H9 (cell line): ENCODE measurements at regions not wholly inside any gene's neighbourhood (a gene's known extent, or its start where the extent isn't known, plus 50 kb on each side); places are given as distances from the start of the nearest gene placed in this dataset.

Experiments used
- DNase-seq: peaks from one replicate; pipeline ENCODE4 v3.0.0-alpha.2; 2017
- H2AFZ ChIP-seq: one replicate; pipeline ENCODE4 v1.6.1; 2013; ENCODE audit warnings: mild to moderate bottlenecking, low read length, control low read depth, moderate library complexity
- H2AK5ac ChIP-seq: 2 replicates; pipeline ENCODE4 v1.6.1; 2013; ENCODE audit warnings: low read length, control low read depth, mixed read lengths; ENCODE audit not compliant: insufficient read length
- H2BK120ac ChIP-seq: one replicate; pipeline ENCODE4 v1.6.1; 2013; ENCODE audit warnings: low read depth, mild to moderate bottlenecking, low read length, control low read depth, inconsistent platforms; ENCODE audit not compliant: poor library complexity, severe bottlenecking
- H2BK12ac ChIP-seq: 2 replicates; pipeline ENCODE4 v1.6.1; 2013; ENCODE audit warnings: low read length, control low read depth, mixed read lengths, low read depth; ENCODE audit not compliant: insufficient read length
- H2BK15ac ChIP-seq: 2 replicates; pipeline ENCODE4 v1.6.1; 2013; ENCODE audit warnings: low read depth, low read length, control low read depth
- H2BK20ac ChIP-seq: one replicate; pipeline ENCODE4 v1.6.1; 2013; ENCODE audit warnings: low read depth, mild to moderate bottlenecking, low read length, control low read depth, inconsistent platforms; ENCODE audit not compliant: poor library complexity, severe bottlenecking
- H2BK5ac ChIP-seq: 2 replicates; pipeline ENCODE4 v1.6.1; 2013; ENCODE audit warnings: low read length, control low read depth, mixed read lengths; ENCODE audit not compliant: insufficient read length
- H3K14ac ChIP-seq: 2 replicates; pipeline ENCODE4 v1.6.1; 2013; ENCODE audit warnings: low read length, control low read depth; ENCODE audit not compliant: insufficient read depth
- H3K18ac ChIP-seq: 2 replicates; pipeline ENCODE4 v1.6.1; 2013; ENCODE audit warnings: low read depth, mild to moderate bottlenecking, mixed read lengths, low read length, control low read depth; ENCODE audit not compliant: insufficient read length
- H3K23ac ChIP-seq: 2 replicates; pipeline ENCODE4 v1.6.1; 2013; ENCODE audit warnings: low read length, control low read depth, mixed read lengths, low read depth; ENCODE audit not compliant: insufficient read length
- H3K23me2 ChIP-seq: 2 replicates; pipeline ENCODE4 v1.6.1; 2013; ENCODE audit warnings: low read depth, mild to moderate bottlenecking, mixed read lengths, low read length, control low read depth; ENCODE audit not compliant: insufficient read length, poor library complexity, severe bottlenecking
- H3K27ac ChIP-seq: 2 replicates; pipeline ENCODE4 v1.5.1; 2013; ENCODE audit warnings: low read length, control low read depth, mixed read lengths, low read depth; ENCODE audit not compliant: insufficient read length
- H3K27me3 ChIP-seq: 2 replicates; pipeline ENCODE4 v1.6.1; 2013; ENCODE audit warnings: low read length, control low read depth, inconsistent platforms; ENCODE audit not compliant: insufficient read depth
- H3K4ac ChIP-seq: 2 replicates; pipeline ENCODE4 v1.6.1; 2013; ENCODE audit warnings: low read depth, mild to moderate bottlenecking, control low read depth, inconsistent platforms, low read length, moderate library complexity
- H3K4me1 ChIP-seq: 2 replicates; pipeline ENCODE4 v1.6.1; 2013; ENCODE audit warnings: low read length, control low read depth, inconsistent platforms; ENCODE audit not compliant: insufficient read depth
- H3K4me2 ChIP-seq: 2 replicates; pipeline ENCODE4 v1.6.1; 2013; ENCODE audit warnings: low read length, control low read depth, mixed read lengths; ENCODE audit not compliant: insufficient read length, insufficient read depth
- H3K56ac ChIP-seq: 2 replicates; pipeline ENCODE4 v1.6.1; 2013; ENCODE audit warnings: low read depth, mild to moderate bottlenecking, mixed read lengths, low read length, control low read depth; ENCODE audit not compliant: insufficient read length
- H3K79me1 ChIP-seq: 2 replicates; pipeline ENCODE4 v1.6.1; 2013; ENCODE audit warnings: low read depth, mild to moderate bottlenecking, moderate library complexity, low read length, control low read depth, inconsistent platforms; ENCODE audit not compliant: insufficient read depth, poor library complexity, severe bottlenecking
- H3K79me2 ChIP-seq: 2 replicates; pipeline ENCODE4 v1.6.1; 2013; ENCODE audit warnings: low read length, control low read depth, inconsistent platforms; ENCODE audit not compliant: insufficient read depth
- H3K9ac ChIP-seq: 2 replicates; pipeline ENCODE4 v1.6.1; 2013; ENCODE audit warnings: low read length, control low read depth, mixed read lengths; ENCODE audit not compliant: insufficient read length; ENCODE audit errors: extremely low read depth
- H3K9me3 ChIP-seq: one replicate; pipeline ENCODE4 v1.6.1; 2013; ENCODE audit warnings: low read depth, low read length, inconsistent platforms; ENCODE audit not compliant: control insufficient read depth
- H3T11ph ChIP-seq: one replicate; pipeline ENCODE4 v1.6.1; 2013; ENCODE audit warnings: mild to moderate bottlenecking, low read length, control low read depth, inconsistent platforms
- H4K20me1 ChIP-seq: one replicate; pipeline ENCODE4 v1.6.1; 2013; ENCODE audit not compliant: control insufficient read depth, insufficient read length, insufficient read depth
- H4K5ac ChIP-seq: 2 replicates; pipeline ENCODE4 v1.6.1; 2013; ENCODE audit warnings: low read depth, mild to moderate bottlenecking, mixed read lengths, low read length, control low read depth; ENCODE audit not compliant: insufficient read length
- H4K8ac ChIP-seq: replicated peaks from 2 replicates; pipeline ENCODE4 v1.6.1; 2013; ENCODE audit warnings: low read length, control low read depth, mixed read lengths, low read depth; ENCODE audit not compliant: insufficient read length
- H4K91ac ChIP-seq: 2 replicates; pipeline ENCODE4 v1.6.1; 2013; ENCODE audit warnings: low read depth, mild to moderate bottlenecking, moderate library complexity, mixed read lengths, low read length, control low read depth; ENCODE audit not compliant: insufficient read length
- H3K27ac Mint-ChIP-seq, 3 experiments: 2 replicates in 2 of 3; 3 replicates in 1 of 3; pipeline ENCODE4 v1.8.0; 2020 to 2021; ENCODE audit warnings: mixed read lengths in 3 of 3, mild to moderate bottlenecking in 1 of 3, moderate library complexity in 1 of 3
- H3K27me3 Mint-ChIP-seq: 2 replicates; pipeline ENCODE4 v1.8.0; 2021; ENCODE audit warnings: low read depth, mild to moderate bottlenecking, moderate library complexity, mixed read lengths
- H3K36me3 Mint-ChIP-seq, 3 experiments: 2 replicates in 2 of 3; 3 replicates in 1 of 3; pipeline ENCODE4 v1.8.0; 2020 to 2021; ENCODE audit warnings: low read depth in 3 of 3, mixed read lengths in 3 of 3; ENCODE audit not compliant: insufficient read depth in 1 of 3
- H3K4me1 Mint-ChIP-seq, 2 experiments: 2 replicates each; pipeline ENCODE4 v1.8.0; 2020; ENCODE audit warnings: mixed read lengths in 2 of 2
- H3K4me3 Mint-ChIP-seq, 2 experiments: 2 replicates in 1 of 2; 3 replicates in 1 of 2; pipeline ENCODE4 v1.8.0; 2020 to 2021; ENCODE audit warnings: mild to moderate bottlenecking in 2 of 2, mixed read lengths in 2 of 2, moderate library complexity in 1 of 2
- H3K9me3 Mint-ChIP-seq, 2 experiments: 2 replicates in 1 of 2; 3 replicates in 1 of 2; pipeline ENCODE4 v1.8.0; 2020; ENCODE audit warnings: mild to moderate bottlenecking in 2 of 2, mixed read lengths in 2 of 2, moderate library complexity in 1 of 2
- CTCF ChIP-seq: fragments of 200-600 bp; sonication (generic); conservative IDR thresholded peaks from 3 replicates; pipeline ENCODE4 v1.8.0; 2021; ENCODE audit warnings: antibody characterized with exemption, mild to moderate bottlenecking
- WGBS: extraction: QIAGEN DNeasy Blood & Tissue Kit; methylation state at CpG from one replicate; pipeline ENCODE4 v1.1.7; 2013; ENCODE audit warnings: missing lambda C conversion rate, low lambda C conversion rate, mixed read lengths; ENCODE audit not compliant: insufficient read length; ENCODE audit errors: extremely low coverage; 5-methylcytosine and 5-hydroxymethylcytosine counted together

GRCh38 chr4:127155116-127155515 lies 477.6 kb upstream of the INTU start:
- no peak overlapping the region for H3K4ac ChIP-seq
- WGBS = no CpG with 5 or more reads among the region's 2 CpGs
- no peak for TF ChIP-seq CTCF
- H4K5ac ChIP-seq = no peak overlapping the region
- H3K4me1 ChIP-seq = no peaks in the 10 kb centered on the region
- no peak for DNase-seq
- H2BK15ac ChIP-seq = no peak overlapping the region
- no peaks in the 10 kb centered on the region for H3K27me3 ChIP-seq
- no peak overlapping the region for H2BK20ac ChIP-seq
- H3K9me3 ChIP-seq = no peaks in the 10 kb centered on the region
- H3K18ac ChIP-seq = no peak overlapping the region
- H3K27me3 Mint-ChIP-seq = peaks cover 1% of the 10 kb centered on the region; the same call in 1 of the 2 replicates
- H3K9ac ChIP-seq = no peak overlapping the region
- H2AK5ac ChIP-seq = no peak overlapping the region
- H4K8ac ChIP-seq = no peak overlapping the region
- H3K36me3 Mint-ChIP-seq = peaks cover 0 to 5% (median 2%) of the 10 kb centered on the region in 3 experiments; a peak in 1 of 7 replicates
- H2BK5ac ChIP-seq = no peak overlapping the region
- no peak overlapping the region for H2BK120ac ChIP-seq
- no peak overlapping the region for H3T11ph ChIP-seq
- no peak overlapping the region for H3K4me3 Mint-ChIP-seq
- H3K79me2 ChIP-seq = no peaks in the 10 kb centered on the region
- H2AFZ ChIP-seq = no peak overlapping the region
- no peak overlapping the region for H3K27ac Mint-ChIP-seq
- H4K91ac ChIP-seq = no peak overlapping the region
- no peak overlapping the region for H3K23ac ChIP-seq
- no peaks in the 10 kb centered on the region for H3K4me1 Mint-ChIP-seq
- no peaks in the 10 kb centered on the region for H3K23me2 ChIP-seq
- H2BK12ac ChIP-seq = no peak overlapping the region
- no peak overlapping the region for H3K4me2 ChIP-seq
- H3K56ac ChIP-seq = no peak overlapping the region
- peaks cover 2 to 4% of the 10 kb centered on the region in 2 experiments; a peak in 3 of 5 replicates for H3K9me3 Mint-ChIP-seq
- H3K14ac ChIP-seq = no peak overlapping the region
- H3K79me1 ChIP-seq = no peaks in the 10 kb centered on the region
- no peak overlapping the region for H3K27ac ChIP-seq
- no peaks in the 10 kb centered on the region for H4K20me1 ChIP-seq
